GM12864 (cell line): ENCODE measurements at regions not wholly inside any gene's neighbourhood (a gene's known extent, or its start where the extent isn't known, plus 50 kb on each side); places are given as distances from the start of the nearest gene placed in this dataset.

Experiments
- DNase-seq: peaks from one replicate; pipeline ENCODE4 v3.0.0-alpha.2; 2011; ENCODE audit warnings: low read depth
- H3K4me3 ChIP-seq: 2 replicates; pipeline ENCODE4 v1.5.1; 2011; ENCODE audit warnings: mild to moderate bottlenecking, low read depth, low read length, control low read depth
- TF ChIP-seq, protein P1 (sequence below): IDR thresholded peaks from 2 replicates; pipeline ENCODE4 v1.5.1; 2011; ENCODE audit warnings: low read depth, mild to moderate bottlenecking, moderate library complexity, low read length, control low read depth, inconsistent platforms; ENCODE audit errors: missing control alignments

DNA sequence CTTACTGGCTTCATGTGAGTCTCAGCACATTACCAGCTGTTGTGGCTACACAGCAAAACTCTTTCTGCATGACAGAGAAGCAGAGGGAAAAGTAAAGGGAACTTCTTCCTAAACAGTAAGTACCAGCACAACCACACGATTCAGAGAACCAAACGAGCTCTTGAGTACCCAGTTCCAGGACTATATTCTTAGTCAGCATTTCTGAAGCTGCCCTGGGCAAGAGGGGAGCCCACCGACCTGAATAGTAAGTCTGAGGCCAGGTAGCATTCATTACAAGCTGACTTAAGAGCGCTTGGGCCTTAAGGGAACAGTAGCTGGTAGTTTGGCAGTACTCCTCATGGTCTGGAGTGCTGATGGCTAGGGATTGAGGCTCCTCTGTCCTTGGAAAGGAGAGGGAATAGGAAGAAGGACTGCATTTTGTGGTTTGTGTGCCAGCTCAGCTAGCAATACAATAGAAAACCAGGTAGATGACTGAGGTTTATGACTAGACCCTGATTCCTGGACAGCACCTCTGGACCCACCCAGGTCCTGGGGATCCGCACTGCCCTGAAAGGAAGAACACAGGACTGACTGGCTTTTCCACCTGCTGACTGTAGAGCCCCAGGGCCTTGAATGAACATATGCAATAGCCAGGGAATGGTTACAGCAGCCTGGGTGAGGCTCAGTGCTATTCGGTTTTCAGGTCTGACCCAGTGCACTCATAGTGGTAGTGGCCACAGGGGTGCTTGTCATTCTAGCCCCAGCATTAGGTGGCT is 396.8 kb upstream of the PRMT6 start:
- no peak overlapping the region for H3K4me3 ChIP-seq
- TF ChIP-seq, protein P1, sequence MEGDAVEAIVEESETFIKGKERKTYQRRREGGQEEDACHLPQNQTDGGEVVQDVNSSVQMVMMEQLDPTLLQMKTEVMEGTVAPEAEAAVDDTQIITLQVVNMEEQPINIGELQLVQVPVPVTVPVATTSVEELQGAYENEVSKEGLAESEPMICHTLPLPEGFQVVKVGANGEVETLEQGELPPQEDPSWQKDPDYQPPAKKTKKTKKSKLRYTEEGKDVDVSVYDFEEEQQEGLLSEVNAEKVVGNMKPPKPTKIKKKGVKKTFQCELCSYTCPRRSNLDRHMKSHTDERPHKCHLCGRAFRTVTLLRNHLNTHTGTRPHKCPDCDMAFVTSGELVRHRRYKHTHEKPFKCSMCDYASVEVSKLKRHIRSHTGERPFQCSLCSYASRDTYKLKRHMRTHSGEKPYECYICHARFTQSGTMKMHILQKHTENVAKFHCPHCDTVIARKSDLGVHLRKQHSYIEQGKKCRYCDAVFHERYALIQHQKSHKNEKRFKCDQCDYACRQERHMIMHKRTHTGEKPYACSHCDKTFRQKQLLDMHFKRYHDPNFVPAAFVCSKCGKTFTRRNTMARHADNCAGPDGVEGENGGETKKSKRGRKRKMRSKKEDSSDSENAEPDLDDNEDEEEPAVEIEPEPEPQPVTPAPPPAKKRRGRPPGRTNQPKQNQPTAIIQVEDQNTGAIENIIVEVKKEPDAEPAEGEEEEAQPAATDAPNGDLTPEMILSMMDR = no peak
- no peak for DNase-seq

DNA sequence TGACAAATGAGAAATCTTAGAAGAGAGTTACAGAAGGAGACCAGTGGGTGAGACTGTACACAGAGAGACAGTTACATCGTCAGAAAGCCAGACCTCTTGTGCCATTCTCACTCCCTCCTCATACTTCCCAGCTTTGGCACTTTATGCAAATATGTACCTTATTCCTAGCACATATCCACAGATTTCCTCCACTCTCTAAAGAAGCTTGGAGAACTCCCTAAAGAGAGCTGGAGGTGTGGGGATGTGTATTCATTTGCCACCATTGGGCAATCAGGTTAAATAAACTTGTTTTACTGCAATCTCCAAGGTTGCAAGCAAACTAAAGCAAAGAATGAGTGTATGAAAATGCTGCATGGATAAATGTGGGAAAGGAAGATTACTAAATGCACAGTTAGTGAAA is 380.9 kb upstream of the PRMT6 start:
- DNase-seq = no peak
- TF ChIP-seq, protein P1 = no peak
- no peak overlapping the region for H3K4me3 ChIP-seq

- TF ChIP-seq, protein P1 = no peak
- H3K4me3 ChIP-seq = no peak overlapping the region
- DNase-seq = no peak
Observed at GRCh38 chr1:106676021-106676420, 380.5 kb upstream of the PRMT6 start.

- no peak overlapping the region for H3K4me3 ChIP-seq
- TF ChIP-seq, protein P1 = no peak
- no peak for DNase-seq
Observed at GRCh38 chr1:106677181-106677580, 379.3 kb upstream of the PRMT6 start.

DNA sequence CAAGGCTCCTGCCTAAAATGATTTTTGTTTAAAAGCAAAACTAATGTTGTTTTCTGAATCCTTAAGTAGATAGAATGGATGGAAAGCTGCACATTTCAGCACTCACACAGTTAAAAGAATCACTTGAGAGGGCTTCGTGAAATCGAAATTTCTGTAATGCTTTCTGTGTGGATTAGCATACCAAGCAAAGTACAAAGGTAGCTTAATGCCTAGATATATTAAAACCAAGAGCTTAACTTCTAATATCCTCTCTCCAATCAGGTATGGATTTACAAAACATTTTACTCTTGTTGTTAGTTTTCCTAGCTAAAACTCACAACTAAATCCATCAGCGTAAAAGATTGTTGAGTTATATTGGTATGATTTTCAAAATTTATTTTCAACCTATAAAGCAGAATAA is 378.8 kb upstream of the PRMT6 start:
- TF ChIP-seq, protein P1 = no peak
- no peak for DNase-seq

DNA sequence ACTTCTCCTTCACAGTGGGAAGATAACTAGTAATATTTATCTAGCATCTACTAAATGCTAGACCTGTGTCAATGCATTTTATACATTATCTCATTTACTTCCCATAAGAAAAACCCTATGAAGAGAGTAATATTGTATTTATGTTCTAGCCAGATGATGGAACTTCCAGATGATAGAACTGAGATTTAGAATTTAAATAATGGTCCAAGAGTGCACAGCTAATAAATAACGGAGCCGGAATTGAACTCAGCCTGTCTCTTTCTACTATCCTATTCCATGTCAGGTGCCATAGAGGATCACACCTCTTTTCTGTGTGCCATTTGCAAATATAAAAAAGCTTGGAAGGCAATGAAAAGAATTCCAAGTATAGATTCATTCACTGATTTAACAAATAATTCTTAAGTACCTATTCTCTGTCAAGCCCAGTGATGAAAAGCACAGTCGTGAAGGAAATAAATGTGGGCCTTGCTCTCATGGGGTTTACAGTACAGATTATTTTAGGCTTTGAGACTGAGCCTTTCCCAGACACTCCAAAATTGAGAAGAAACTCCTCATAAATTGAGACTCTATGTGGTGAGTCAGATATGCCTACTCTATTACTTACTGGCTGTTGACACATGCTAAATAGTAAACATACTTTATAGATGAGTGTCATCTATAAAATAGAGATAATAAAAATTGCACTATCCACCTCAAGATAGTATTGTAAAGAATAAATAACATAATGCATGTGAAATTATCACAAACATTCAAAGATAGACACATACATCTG is 378.0 kb upstream of the PRMT6 start:
- TF ChIP-seq, protein P1 = no peak
- DNase-seq = no peak
- H3K4me3 ChIP-seq = no peak overlapping the region

More for the DNA sequence above, 378.8 kb upstream of the PRMT6 start:
- no peak overlapping the region for H3K4me3 ChIP-seq
